ENCODE measurements at regions not wholly inside any gene's neighbourhood (a gene's known extent, or its start where the extent isn't known, plus 50 kb on each side); places are given as distances from the start of the nearest gene placed in this dataset.

- DNase-seq, result no peak
Measured at GRCh38 chr2:35081001-35081621, 1274.5 kb upstream of the CRIM1 start.

- no peak for DNase-seq
Measured at GRCh38 chr2:35080231-35080910, 1275.2 kb upstream of the CRIM1 start.

GRCh38 chr2:35067420-35067819 is 1288.2 kb upstream of the CRIM1 start:
- DNase-seq, result no peak

GRCh38 chr2:35063836-35064235 is 1291.7 kb upstream of the CRIM1 start:
- DNase-seq, result no peak

GRCh38 chr2:35035883-35036282 is 1319.7 kb upstream of the CRIM1 start:
- no peak for DNase-seq

- DNase-seq, result no peak
Measured at GRCh38 chr2:35033748-35034147, 1321.8 kb upstream of the CRIM1 start.

- no peak for DNase-seq
Measured at GRCh38 chr2:35023545-35023944, 1332.0 kb upstream of the CRIM1 start.

GRCh38 chr2:35000453-35000852 is 1355.1 kb upstream of the CRIM1 start:
- DNase-seq, result no peak

- no peak for DNase-seq
Measured at GRCh38 chr2:34998741-34999140, 1356.8 kb upstream of the CRIM1 start.

GRCh38 chr2:34997779-34998178 is 1357.8 kb upstream of the CRIM1 start:
- no peak for DNase-seq

- no peak for DNase-seq
Measured at GRCh38 chr2:34995196-34995595, 1360.4 kb upstream of the CRIM1 start.

GRCh38 chr2:34991508-34992274 is 1363.9 kb upstream of the CRIM1 start:
- DNase-seq, result no peak

- DNase-seq, result no peak
Measured at GRCh38 chr2:34985474-34985873, 1370.1 kb upstream of the CRIM1 start.

GRCh38 chr2:34980689-34981088 is 1374.9 kb upstream of the CRIM1 start:
- DNase-seq, result no peak

GRCh38 chr2:34979148-34979547 is 1376.4 kb upstream of the CRIM1 start:
- DNase-seq, result no peak

- DNase-seq, result no peak
Measured at GRCh38 chr2:34961822-34962221, 1362.7 kb upstream of the FAM98A start.

- no peak for DNase-seq
Measured at GRCh38 chr2:34954758-34955157, 1355.7 kb upstream of the FAM98A start.

- DNase-seq, result no peak
Measured at GRCh38 chr2:34950797-34951196, 1351.7 kb upstream of the FAM98A start.

- no peak for DNase-seq
Measured at GRCh38 chr2:34949316-34949715, 1350.2 kb upstream of the FAM98A start.

- DNase-seq, result no peak
Measured at GRCh38 chr2:34936089-34936488, 1337.0 kb upstream of the FAM98A start.

- no peak for DNase-seq
Measured at GRCh38 chr2:34912084-34912483, 1313.0 kb upstream of the FAM98A start.

GRCh38 chr2:34909992-34910705 is 1311.0 kb upstream of the FAM98A start:
- no peak for DNase-seq

- no peak for DNase-seq
Measured at GRCh38 chr2:34907812-34908211, 1308.7 kb upstream of the FAM98A start.

GRCh38 chr2:34901739-34902138 is 1302.6 kb upstream of the FAM98A start:
- no peak for DNase-seq
